ENCODE measurements at regions not wholly inside any gene's neighbourhood (a gene's known extent, or its start where the extent isn't known, plus 50 kb on each side); places are given as distances from the start of the nearest gene placed in this dataset.

GRCh38 chr16:86808863-86809444 is 230.6 kb downstream of the FOXL1 start:
- ATAC-seq = no peak

- no peak for ATAC-seq
Observed at GRCh38 chr16:86809458-86809955, 231.2 kb downstream of the FOXL1 start.

GRCh38 chr16:86810062-86810461 is 231.7 kb downstream of the FOXL1 start:
- ATAC-seq = no peak

GRCh38 chr16:86812363-86812970 is 234.1 kb downstream of the FOXL1 start:
- ATAC-seq = no peak

- no peak for ATAC-seq
Observed at GRCh38 chr16:86814256-86814655, 235.9 kb downstream of the FOXL1 start.

- no peak for ATAC-seq
Observed at GRCh38 chr16:86816930-86817625, 238.7 kb downstream of the FOXL1 start.

- no peak for ATAC-seq
Observed at GRCh38 chr16:86818671-86819532, 240.6 kb downstream of the FOXL1 start.

GRCh38 chr16:86819533-86819892 is 241.2 kb downstream of the FOXL1 start:
- no peak for ATAC-seq

GRCh38 chr16:86821895-86822294 is 243.5 kb downstream of the FOXL1 start:
- ATAC-seq = no peak

GRCh38 chr16:86823125-86823524 is 244.8 kb downstream of the FOXL1 start:
- ATAC-seq = no peak

GRCh38 chr16:86823888-86824671 is 245.7 kb downstream of the FOXL1 start:
- ATAC-seq = no peak

- ATAC-seq = no peak
Observed at GRCh38 chr16:86824751-86825296, 246.5 kb downstream of the FOXL1 start.

- no peak for ATAC-seq
Observed at GRCh38 chr16:86825631-86826030, 247.3 kb downstream of the FOXL1 start.

GRCh38 chr16:86826941-86827340 is 248.6 kb downstream of the FOXL1 start:
- ATAC-seq = no peak

GRCh38 chr16:86827521-86827920 is 249.2 kb downstream of the FOXL1 start:
- ATAC-seq = no peak

- no peak for ATAC-seq
Observed at GRCh38 chr16:86828202-86828601, 249.9 kb downstream of the FOXL1 start.

GRCh38 chr16:86828653-86829052 is 250.3 kb downstream of the FOXL1 start:
- no peak for ATAC-seq

- no peak for ATAC-seq
Observed at GRCh38 chr16:86831366-86831765, 253.0 kb downstream of the FOXL1 start.

GRCh38 chr16:86833136-86833535 is 254.8 kb downstream of the FOXL1 start:
- no peak for ATAC-seq

GRCh38 chr16:86834451-86835035 is 256.2 kb downstream of the FOXL1 start:
- ATAC-seq = no peak

- no peak for ATAC-seq
Observed at GRCh38 chr16:86835982-86836381, 257.6 kb downstream of the FOXL1 start.
